Bronchial epithelial cell (primary cell): ENCODE measurements at regions not wholly inside any gene's neighbourhood (a gene's known extent, or its start where the extent isn't known, plus 50 kb on each side); places are given as distances from the start of the nearest gene placed in this dataset.

ENCODE experiments used
- DNase-seq: peaks from one replicate; pipeline ENCODE4 v3.0.0-alpha.2; 2010; ENCODE audit warnings: low read depth
- FAIRE-seq: peaks from 2 replicates; lab custom pipeline; 2011; peaks lifted over from hg19 to GRCh38; lab: Jason Lieb, UNC
- H3K27me3 ChIP-seq: 2 replicates; pipeline ENCODE4 v1.5.1; 2011; ENCODE audit warnings: low read length; ENCODE audit not compliant: control insufficient read depth, insufficient read depth
- H3K36me3 ChIP-seq: 2 replicates; pipeline ENCODE4 v1.5.1; 2011; ENCODE audit warnings: low read length; ENCODE audit not compliant: control insufficient read depth, insufficient read depth
- H3K4me3 ChIP-seq: 2 replicates; pipeline ENCODE4 v1.5.1; 2011; ENCODE audit warnings: mild to moderate bottlenecking, low read depth, low read length, control low read depth
- CTCF ChIP-seq: IDR thresholded peaks from 2 replicates; pipeline ENCODE4 v1.5.1; 2011; ENCODE audit warnings: mild to moderate bottlenecking, moderate library complexity, low read length, control low read depth, inconsistent platforms; ENCODE audit not compliant: insufficient read depth, severe bottlenecking

- no peaks in the 10 kb centered on the region for H3K36me3 ChIP-seq
- H3K27me3 ChIP-seq = no peaks in the 10 kb centered on the region
- no peak for TF ChIP-seq CTCF
- DNase-seq (no peak), FAIRE-seq (no peak)
- no peak overlapping the region for H3K4me3 ChIP-seq
Measured at GRCh38 chr12:113565368-113565767, 93.7 kb upstream of the LHX5 start.

- no peak for TF ChIP-seq CTCF
- H3K4me3 ChIP-seq = no peak overlapping the region
- H3K27me3 ChIP-seq = no peaks in the 10 kb centered on the region
- FAIRE-seq = no peak
- no peaks in the 10 kb centered on the region for H3K36me3 ChIP-seq
- DNase-seq = no peak
Measured at GRCh38 chr12:113561068-113561780, 89.6 kb upstream of the LHX5 start.

- FAIRE-seq (no peak), DNase-seq (no peak)
- Histone ChIP-seq H3K27me3 (no peaks in the 10 kb centered on the region), H3K4me3 (no peak overlapping the region), H3K36me3 (no peaks in the 10 kb centered on the region)
- TF ChIP-seq CTCF = no peak
Measured at GRCh38 chr12:113559466-113559865, 87.8 kb upstream of the LHX5 start.

GRCh38 chr12:113555226-113555625, 83.6 kb upstream of the LHX5 start:
- Histone ChIP-seq H3K27me3 (no peaks in the 10 kb centered on the region), H3K36me3 (no peaks in the 10 kb centered on the region), H3K4me3 (no peak overlapping the region)
- no peak for TF ChIP-seq CTCF
- DNase-seq = no peak
- no peak for FAIRE-seq

- H3K36me3 ChIP-seq = no peaks in the 10 kb centered on the region
- no peak for DNase-seq
- H3K27me3 ChIP-seq = no peaks in the 10 kb centered on the region
- TF ChIP-seq CTCF = no peak
- no peak overlapping the region for H3K4me3 ChIP-seq
- peak; percentile 50 for FAIRE-seq
Measured at GRCh38 chr12:113552760-113553159, 81.1 kb upstream of the LHX5 start.

GRCh38 chr12:113551563-113551962, 79.9 kb upstream of the LHX5 start:
- H3K4me3 ChIP-seq = no peak overlapping the region
- no peaks in the 10 kb centered on the region for H3K36me3 ChIP-seq
- FAIRE-seq (no peak), DNase-seq (no peak)
- TF ChIP-seq CTCF = no peak
- no peaks in the 10 kb centered on the region for H3K27me3 ChIP-seq
